MM.1S (cell line): ENCODE measurements at regions not wholly inside any gene's neighbourhood (a gene's known extent, or its start where the extent isn't known, plus 50 kb on each side); places are given as distances from the start of the nearest gene placed in this dataset.

Experiments used
- EZH2 ChIP-seq: fragments of 300-600 bp; sonication (generic); optimal IDR thresholded peaks from 2 replicates; pipeline ENCODE3; 2017; ENCODE audit warnings: low read depth, mild to moderate bottlenecking, antibody characterized with exemption, low read length, mixed read lengths
- EZH2phosphoT487 ChIP-seq: fragments of 300-600 bp; sonication (generic); IDR thresholded peaks from 2 replicates; pipeline ENCODE4 v1.6.1; 2018; ENCODE audit warnings: antibody characterized with exemption, low read length
- TF ChIP-seq, protein P1 (sequence below): fragments of 300-600 bp; sonication (generic); IDR thresholded peaks from 2 replicates; pipeline ENCODE4 v1.5.1; 2016; ENCODE audit warnings: antibody characterized with exemption, low read length, mixed read lengths

DNA sequence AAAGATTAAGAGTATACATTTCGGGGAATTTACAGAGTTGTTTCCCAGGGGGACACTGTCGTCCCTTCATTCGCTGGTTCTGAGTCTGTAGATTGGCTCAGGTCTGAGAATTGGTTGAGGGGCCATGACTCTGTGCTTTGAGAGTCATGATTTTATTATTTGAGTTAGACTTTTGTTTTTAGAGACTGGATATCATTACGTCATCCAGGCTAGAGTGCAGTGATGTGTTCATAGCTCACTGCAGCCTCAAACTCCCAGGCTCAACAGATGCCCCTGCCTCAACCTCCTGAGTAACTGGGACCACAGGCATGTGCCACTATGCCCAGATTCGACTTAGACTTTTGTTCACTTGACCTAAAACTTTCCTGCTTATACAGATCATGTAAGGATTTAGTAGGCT is 112.3 kb upstream of the C14orf180 start:
- TF ChIP-seq, protein P1, sequence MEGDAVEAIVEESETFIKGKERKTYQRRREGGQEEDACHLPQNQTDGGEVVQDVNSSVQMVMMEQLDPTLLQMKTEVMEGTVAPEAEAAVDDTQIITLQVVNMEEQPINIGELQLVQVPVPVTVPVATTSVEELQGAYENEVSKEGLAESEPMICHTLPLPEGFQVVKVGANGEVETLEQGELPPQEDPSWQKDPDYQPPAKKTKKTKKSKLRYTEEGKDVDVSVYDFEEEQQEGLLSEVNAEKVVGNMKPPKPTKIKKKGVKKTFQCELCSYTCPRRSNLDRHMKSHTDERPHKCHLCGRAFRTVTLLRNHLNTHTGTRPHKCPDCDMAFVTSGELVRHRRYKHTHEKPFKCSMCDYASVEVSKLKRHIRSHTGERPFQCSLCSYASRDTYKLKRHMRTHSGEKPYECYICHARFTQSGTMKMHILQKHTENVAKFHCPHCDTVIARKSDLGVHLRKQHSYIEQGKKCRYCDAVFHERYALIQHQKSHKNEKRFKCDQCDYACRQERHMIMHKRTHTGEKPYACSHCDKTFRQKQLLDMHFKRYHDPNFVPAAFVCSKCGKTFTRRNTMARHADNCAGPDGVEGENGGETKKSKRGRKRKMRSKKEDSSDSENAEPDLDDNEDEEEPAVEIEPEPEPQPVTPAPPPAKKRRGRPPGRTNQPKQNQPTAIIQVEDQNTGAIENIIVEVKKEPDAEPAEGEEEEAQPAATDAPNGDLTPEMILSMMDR = no peak
- TF ChIP-seq EZH2 (no peak), EZH2phosphoT487 (no peak)
